Thoracic aorta (tissue), 2 donors: ENCODE measurements at regions not wholly inside any gene's neighbourhood (a gene's known extent, or its start where the extent isn't known, plus 50 kb on each side); places are given as distances from the start of the nearest gene placed in this dataset.
A peak's percentile ranks its signal among the peaks of the same experiment; 100 is the strongest.

ENCODE experiments used
- ATAC-seq: fragments of 150-250 bp; one replicate; pipeline ENCODE4 v1.8.0; 2017; ENCODE audit warnings: low read depth; ENCODE audit not compliant: insufficient number of reproducible peaks, low FRiP score
- DNase-seq: peaks from one replicate; pipeline ENCODE4 v3.0.0-alpha.2; 2020; ENCODE audit warnings: low spot score
- H3K27ac ChIP-seq, 2 donors: fragments of 200-600 bp; sonication (generic); 1 replicate in 1 of 2; 2 replicates in 1 of 2; pipeline ENCODE4 v1.5.1; 2016; ENCODE audit warnings: mild to moderate bottlenecking in 2 of 2, moderate library complexity in 2 of 2
- H3K27me3 ChIP-seq: fragments of 200-600 bp; sonication (generic); replicated peaks from 2 replicates; pipeline ENCODE4 v1.6.0; 2016; ENCODE audit warnings: mild to moderate bottlenecking; ENCODE audit not compliant: insufficient read depth
- H3K36me3 ChIP-seq: fragments of 200-600 bp; sonication (generic); one replicate; pipeline ENCODE4 v1.5.1; 2016
- H3K4me1 ChIP-seq, 2 donors: fragments of 200-600 bp; sonication (generic); 1 replicate in 1 of 2; 2 replicates in 1 of 2; pipeline versions ENCODE4 v1.5.1 to v1.6.0; 2016; ENCODE audit warnings: low read depth in 2 of 2, mild to moderate bottlenecking in 1 of 2; ENCODE audit not compliant: control insufficient read depth in 1 of 2
- H3K4me3 ChIP-seq: fragments of 200-600 bp; sonication (generic); 2 replicates; pipeline ENCODE4 v1.5.1; 2016; ENCODE audit warnings: mild to moderate bottlenecking
- H3K9me3 ChIP-seq: fragments of 200-600 bp; sonication (generic); 2 replicates; pipeline ENCODE4 v1.5.1; 2016
- CTCF ChIP-seq: fragments of 200-600 bp; sonication (generic); IDR thresholded peaks from one replicate; pipeline ENCODE4 v1.5.1; 2019; ENCODE audit warnings: antibody characterized with exemption

- Histone ChIP-seq H3K27me3 (no peaks in the 10 kb centered on the region), H3K36me3 (no peaks in the 10 kb centered on the region), H3K27ac (no peak overlapping the region)
These were observed 67.1 kb downstream of the RHOB start for GRCh38 chr2:20513946-20514345.

GRCh38 chr2:20514596-20515269, 67.9 kb downstream of the RHOB start:
- H3K4me1 ChIP-seq: peaks cover 10 to 32% of the 10 kb centered on the region in 2 donors
- ATAC-seq: peak; percentile 78
- TF ChIP-seq CTCF: no peak
- H3K9me3 ChIP-seq: no peaks in the 10 kb centered on the region
- peak; percentile 47 for DNase-seq
- H3K36me3 ChIP-seq: no peaks in the 10 kb centered on the region
- no peaks in the 10 kb centered on the region for H3K27me3 ChIP-seq
- peak overlapping the region; percentile 43 to 82 for H3K27ac ChIP-seq
- no peak overlapping the region for H3K4me3 ChIP-seq

More at GRCh38 chr2:20513946-20514345, 67.1 kb downstream of the RHOB start:
- no peak for TF ChIP-seq CTCF
- peaks cover 10 to 32% of the 10 kb centered on the region in 2 donors for H3K4me1 ChIP-seq
- no peak overlapping the region for H3K4me3 ChIP-seq
- no peak for DNase-seq
- no peaks in the 10 kb centered on the region for H3K9me3 ChIP-seq
- ATAC-seq: no peak

- no peaks in the 10 kb centered on the region for H3K36me3 ChIP-seq
- H3K4me1 ChIP-seq: peaks cover 10 to 32% of the 10 kb centered on the region in 2 donors
- no peaks in the 10 kb centered on the region for H3K27me3 ChIP-seq
- peak overlapping the region; percentile 43 to 82 for H3K27ac ChIP-seq
- DNase-seq: no peak
- H3K9me3 ChIP-seq: no peaks in the 10 kb centered on the region
- no peak for TF ChIP-seq CTCF
- no peak for ATAC-seq
- no peak overlapping the region for H3K4me3 ChIP-seq
These were observed 68.7 kb downstream of the RHOB start for GRCh38 chr2:20515290-20516220.

- peak overlapping the region in 1 of 2 donors; percentile 1 for H3K27ac ChIP-seq
- H3K27me3 ChIP-seq: no peaks in the 10 kb centered on the region
- DNase-seq (no peak), ATAC-seq (no peak)
- TF ChIP-seq CTCF: no peak
- H3K9me3 ChIP-seq: no peaks in the 10 kb centered on the region
- H3K4me3 ChIP-seq: no peak overlapping the region
- no peaks in the 10 kb centered on the region for H3K36me3 ChIP-seq
- peaks cover 10 to 32% of the 10 kb centered on the region in 2 donors for H3K4me1 ChIP-seq
These were observed 69.4 kb downstream of the RHOB start for GRCh38 chr2:20516291-20516645.

- no peak for DNase-seq
- Histone ChIP-seq H3K27me3 (no peaks in the 10 kb centered on the region), H3K27ac (peak overlapping the region in 1 of 2 donors; percentile 1), H3K36me3 (no peaks in the 10 kb centered on the region), H3K4me1 (peaks cover 10 to 32% of the 10 kb centered on the region in 2 donors), H3K9me3 (no peaks in the 10 kb centered on the region), H3K4me3 (no peak overlapping the region)
- no peak for TF ChIP-seq CTCF
- no peak for ATAC-seq
These were observed 69.9 kb downstream of the RHOB start for GRCh38 chr2:20516646-20517341.
